Ovary (tissue), 3 donors: ENCODE measurements at regions not wholly inside any gene's neighbourhood (a gene's known extent, or its start where the extent isn't known, plus 50 kb on each side); places are given as distances from the start of the nearest gene placed in this dataset.

Experiments
- POLR2A ChIP-seq: fragments of 450-650 bp; IDR thresholded peaks from one replicate; pipeline ENCODE4 v1.6.1; 2017; ENCODE audit warnings: antibody characterized with exemption, mild to moderate bottlenecking, moderate library complexity
- TF ChIP-seq, protein P1 (sequence below), 3 donors: fragments of 450-650 bp in 2 of 3; fragments of 200-600 bp in 1 of 3; IDR thresholded peaks; one replicate each; pipeline versions ENCODE4 v1.5.1 to v1.8.0; 2016 to 2022; ENCODE audit warnings: antibody characterized with exemption in 3 of 3, mild to moderate bottlenecking in 1 of 3
- donor health status: DM: no; HTN: no; CAD: no.

DNA sequence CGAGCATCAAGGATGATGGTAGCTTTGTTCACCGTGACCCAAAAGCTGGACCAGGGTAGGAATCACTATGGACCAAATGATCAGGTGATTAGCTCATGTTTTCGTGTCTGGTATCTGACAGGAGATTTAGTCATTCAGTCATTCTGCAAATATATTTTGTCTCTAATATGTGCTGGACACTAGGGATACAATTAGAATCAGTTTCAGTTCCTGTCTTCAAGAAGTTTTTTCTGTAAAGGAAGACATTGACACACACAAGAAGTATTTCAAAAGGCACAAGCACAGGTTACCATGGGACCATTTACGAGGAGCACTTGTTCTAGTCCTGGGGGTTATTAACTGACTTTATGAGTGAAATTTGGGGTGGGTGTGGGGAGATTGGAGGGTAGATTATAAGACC is 244.9 kb downstream of the HIVEP2 start:
- TF ChIP-seq, protein P1, sequence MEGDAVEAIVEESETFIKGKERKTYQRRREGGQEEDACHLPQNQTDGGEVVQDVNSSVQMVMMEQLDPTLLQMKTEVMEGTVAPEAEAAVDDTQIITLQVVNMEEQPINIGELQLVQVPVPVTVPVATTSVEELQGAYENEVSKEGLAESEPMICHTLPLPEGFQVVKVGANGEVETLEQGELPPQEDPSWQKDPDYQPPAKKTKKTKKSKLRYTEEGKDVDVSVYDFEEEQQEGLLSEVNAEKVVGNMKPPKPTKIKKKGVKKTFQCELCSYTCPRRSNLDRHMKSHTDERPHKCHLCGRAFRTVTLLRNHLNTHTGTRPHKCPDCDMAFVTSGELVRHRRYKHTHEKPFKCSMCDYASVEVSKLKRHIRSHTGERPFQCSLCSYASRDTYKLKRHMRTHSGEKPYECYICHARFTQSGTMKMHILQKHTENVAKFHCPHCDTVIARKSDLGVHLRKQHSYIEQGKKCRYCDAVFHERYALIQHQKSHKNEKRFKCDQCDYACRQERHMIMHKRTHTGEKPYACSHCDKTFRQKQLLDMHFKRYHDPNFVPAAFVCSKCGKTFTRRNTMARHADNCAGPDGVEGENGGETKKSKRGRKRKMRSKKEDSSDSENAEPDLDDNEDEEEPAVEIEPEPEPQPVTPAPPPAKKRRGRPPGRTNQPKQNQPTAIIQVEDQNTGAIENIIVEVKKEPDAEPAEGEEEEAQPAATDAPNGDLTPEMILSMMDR (IDR thresholded peaks at IDR 0.05): no peak
- no peak for TF ChIP-seq POLR2A
